Astrocyte (in vitro differentiated cells and primary cell): ENCODE measurements at regions not wholly inside any gene's neighbourhood (a gene's known extent, or its start where the extent isn't known, plus 50 kb on each side); places are given as distances from the start of the nearest gene placed in this dataset.

ENCODE experiments used
- EZH2 ChIP-seq: IDR thresholded peaks from 2 replicates; pipeline ENCODE4 v1.6.1; 2012; ENCODE audit warnings: mild to moderate bottlenecking, low read length, inconsistent platforms; ENCODE audit not compliant: insufficient read depth
- TF ChIP-seq, protein P1 (sequence below): IDR thresholded peaks from 2 replicates; pipeline ENCODE4 v1.5.1; 2011; ENCODE audit warnings: low read depth, mild to moderate bottlenecking, inconsistent platforms, low read length, moderate library complexity; ENCODE audit not compliant: insufficient read depth

DNA sequence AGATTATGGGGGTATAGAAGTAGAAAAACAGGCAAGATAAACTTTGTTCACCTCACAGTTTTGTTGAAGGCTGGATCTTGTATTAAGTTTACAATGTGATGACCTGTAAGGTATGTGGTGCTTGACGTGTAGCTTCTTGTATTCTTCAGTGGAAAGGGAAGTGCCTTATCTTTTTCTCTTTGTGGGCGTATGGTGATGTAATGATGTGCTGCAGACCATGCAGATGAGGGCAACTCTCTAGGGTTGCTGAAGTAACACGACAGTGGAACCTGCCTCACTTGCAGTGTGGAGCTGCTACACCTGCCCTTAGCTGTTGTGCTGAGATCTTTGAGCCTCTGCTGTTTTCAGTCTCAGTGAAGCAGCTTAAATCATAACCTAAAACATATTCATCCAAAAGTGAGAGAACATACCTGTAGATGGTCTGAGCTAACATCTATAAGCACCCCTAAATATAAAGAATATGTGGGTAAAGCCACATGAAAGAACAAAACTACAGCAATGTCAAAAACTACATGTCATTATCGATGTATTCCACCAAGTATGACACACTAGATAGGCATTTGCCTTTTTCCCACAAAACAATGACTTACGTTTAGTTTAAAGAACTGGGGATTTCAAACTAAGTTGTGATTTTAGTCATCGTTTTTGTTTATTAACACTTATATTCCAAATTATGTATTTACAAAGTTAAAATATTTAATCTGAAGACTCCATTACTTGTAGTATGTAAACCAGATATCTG is 1144.1 kb downstream of the CNTNAP5 start:
- TF ChIP-seq, protein P1, sequence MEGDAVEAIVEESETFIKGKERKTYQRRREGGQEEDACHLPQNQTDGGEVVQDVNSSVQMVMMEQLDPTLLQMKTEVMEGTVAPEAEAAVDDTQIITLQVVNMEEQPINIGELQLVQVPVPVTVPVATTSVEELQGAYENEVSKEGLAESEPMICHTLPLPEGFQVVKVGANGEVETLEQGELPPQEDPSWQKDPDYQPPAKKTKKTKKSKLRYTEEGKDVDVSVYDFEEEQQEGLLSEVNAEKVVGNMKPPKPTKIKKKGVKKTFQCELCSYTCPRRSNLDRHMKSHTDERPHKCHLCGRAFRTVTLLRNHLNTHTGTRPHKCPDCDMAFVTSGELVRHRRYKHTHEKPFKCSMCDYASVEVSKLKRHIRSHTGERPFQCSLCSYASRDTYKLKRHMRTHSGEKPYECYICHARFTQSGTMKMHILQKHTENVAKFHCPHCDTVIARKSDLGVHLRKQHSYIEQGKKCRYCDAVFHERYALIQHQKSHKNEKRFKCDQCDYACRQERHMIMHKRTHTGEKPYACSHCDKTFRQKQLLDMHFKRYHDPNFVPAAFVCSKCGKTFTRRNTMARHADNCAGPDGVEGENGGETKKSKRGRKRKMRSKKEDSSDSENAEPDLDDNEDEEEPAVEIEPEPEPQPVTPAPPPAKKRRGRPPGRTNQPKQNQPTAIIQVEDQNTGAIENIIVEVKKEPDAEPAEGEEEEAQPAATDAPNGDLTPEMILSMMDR, result no peak
- TF ChIP-seq EZH2, result no peak
